HCT116 (cell line): ENCODE measurements at regions not wholly inside any gene's neighbourhood (a gene's known extent, or its start where the extent isn't known, plus 50 kb on each side); places are given as distances from the start of the nearest gene placed in this dataset.

Experiments
- EZH2 ChIP-seq: fragments of 200-600 bp; sonication (generic); IDR thresholded peaks from 2 replicates; pipeline ENCODE4 v1.6.1; 2017; ENCODE audit warnings: antibody characterized with exemption, mixed run types
- FOSL1 ChIP-seq: IDR thresholded peaks from 2 replicates; pipeline ENCODE4 v1.6.1; 2012; ENCODE audit warnings: low read depth
- MAX ChIP-seq: IDR thresholded peaks from 2 replicates; pipeline ENCODE4 v1.6.1; 2012
- POLR2A ChIP-seq: IDR thresholded peaks from 2 replicates; pipeline ENCODE4 v1.7.0; 2011; ENCODE audit warnings: borderline replicate concordance; ENCODE audit not compliant: insufficient read depth, insufficient read length; ENCODE audit errors: extremely low read depth
- RAD21 ChIP-seq: IDR thresholded peaks from 2 replicates; pipeline ENCODE4 v1.6.1; 2012; ENCODE audit warnings: low read depth, mild to moderate bottlenecking
- REST ChIP-seq: IDR thresholded peaks from 2 replicates; pipeline ENCODE4 v1.6.1; 2012; ENCODE audit warnings: low read depth
- TCF7L2 ChIP-seq: IDR thresholded peaks from 2 replicates; pipeline ENCODE4 v1.7.0; 2011; ENCODE audit warnings: borderline replicate concordance, inconsistent platforms; ENCODE audit not compliant: insufficient read depth, insufficient read length; ENCODE audit errors: extremely low read depth
- YY1 ChIP-seq: IDR thresholded peaks from 2 replicates; pipeline ENCODE4 v1.6.1; 2011; ENCODE audit warnings: low read length, low read depth, moderate library complexity, mild to moderate bottlenecking; ENCODE audit not compliant: insufficient replicate concordance; ENCODE audit errors: extremely low read depth
- TF ChIP-seq, protein P1 (sequence below), 3 experiments: fragments of 200-600 bp in 1 of 3; sonication (generic) in 1 of 3; IDR thresholded peaks in 2 of 3; conservative IDR thresholded peaks in 1 of 3; 2 replicates each; pipeline ENCODE4 v1.5.1; 2012 to 2017; ENCODE audit warnings: low read depth in 2 of 3, low read length in 2 of 3, antibody characterized with exemption in 1 of 3, borderline replicate concordance in 1 of 3, control low read depth in 1 of 3, mild to moderate bottlenecking in 1 of 3, mixed read lengths in 1 of 3, mixed run types in 1 of 3, moderate library complexity in 1 of 3; ENCODE audit not compliant: insufficient read depth in 1 of 3

DNA sequence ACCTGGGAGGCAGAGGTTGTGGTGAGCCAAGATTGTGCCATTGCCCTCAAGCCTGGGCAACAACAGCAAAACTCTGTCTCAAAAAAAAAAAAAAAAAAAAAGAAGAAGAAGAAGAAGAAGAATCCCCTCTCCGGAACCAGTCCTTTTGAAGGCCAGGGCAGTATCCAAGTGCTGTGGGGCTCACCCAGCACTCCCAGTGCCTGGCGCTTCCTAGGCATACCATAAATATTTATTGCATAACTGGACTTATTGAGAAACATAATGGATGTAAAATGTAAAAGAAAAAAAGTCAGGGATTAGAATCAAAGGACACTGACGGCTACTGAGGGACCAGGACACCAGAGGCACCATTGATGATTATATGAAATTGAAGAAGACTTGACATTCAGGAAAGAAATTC, 162.1 kb upstream of the KIT start:
- no peak for TF ChIP-seq POLR2A
- no peak for TF ChIP-seq FOSL1
- TF ChIP-seq RAD21: no peak
- TF ChIP-seq, protein P1, sequence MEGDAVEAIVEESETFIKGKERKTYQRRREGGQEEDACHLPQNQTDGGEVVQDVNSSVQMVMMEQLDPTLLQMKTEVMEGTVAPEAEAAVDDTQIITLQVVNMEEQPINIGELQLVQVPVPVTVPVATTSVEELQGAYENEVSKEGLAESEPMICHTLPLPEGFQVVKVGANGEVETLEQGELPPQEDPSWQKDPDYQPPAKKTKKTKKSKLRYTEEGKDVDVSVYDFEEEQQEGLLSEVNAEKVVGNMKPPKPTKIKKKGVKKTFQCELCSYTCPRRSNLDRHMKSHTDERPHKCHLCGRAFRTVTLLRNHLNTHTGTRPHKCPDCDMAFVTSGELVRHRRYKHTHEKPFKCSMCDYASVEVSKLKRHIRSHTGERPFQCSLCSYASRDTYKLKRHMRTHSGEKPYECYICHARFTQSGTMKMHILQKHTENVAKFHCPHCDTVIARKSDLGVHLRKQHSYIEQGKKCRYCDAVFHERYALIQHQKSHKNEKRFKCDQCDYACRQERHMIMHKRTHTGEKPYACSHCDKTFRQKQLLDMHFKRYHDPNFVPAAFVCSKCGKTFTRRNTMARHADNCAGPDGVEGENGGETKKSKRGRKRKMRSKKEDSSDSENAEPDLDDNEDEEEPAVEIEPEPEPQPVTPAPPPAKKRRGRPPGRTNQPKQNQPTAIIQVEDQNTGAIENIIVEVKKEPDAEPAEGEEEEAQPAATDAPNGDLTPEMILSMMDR (IDR thresholded peaks at IDR 0.05 in 2 of 3, conservative IDR thresholded peaks at IDR 0.05 in 1 of 3; ENCODE audit: borderline replicate concordance in 1 of 3, insufficient read depth in 1 of 3, low read depth in 2 of 3, low read length in 2 of 3): no peak
- TF ChIP-seq MAX: no peak
- TF ChIP-seq YY1: no peak
- TF ChIP-seq EZH2: no peak
- TF ChIP-seq REST: no peak
- TF ChIP-seq TCF7L2: no peak
